ENCODE measurements at regions not wholly inside any gene's neighbourhood (a gene's known extent, or its start where the extent isn't known, plus 50 kb on each side); places are given as distances from the start of the nearest gene placed in this dataset.

DNA sequence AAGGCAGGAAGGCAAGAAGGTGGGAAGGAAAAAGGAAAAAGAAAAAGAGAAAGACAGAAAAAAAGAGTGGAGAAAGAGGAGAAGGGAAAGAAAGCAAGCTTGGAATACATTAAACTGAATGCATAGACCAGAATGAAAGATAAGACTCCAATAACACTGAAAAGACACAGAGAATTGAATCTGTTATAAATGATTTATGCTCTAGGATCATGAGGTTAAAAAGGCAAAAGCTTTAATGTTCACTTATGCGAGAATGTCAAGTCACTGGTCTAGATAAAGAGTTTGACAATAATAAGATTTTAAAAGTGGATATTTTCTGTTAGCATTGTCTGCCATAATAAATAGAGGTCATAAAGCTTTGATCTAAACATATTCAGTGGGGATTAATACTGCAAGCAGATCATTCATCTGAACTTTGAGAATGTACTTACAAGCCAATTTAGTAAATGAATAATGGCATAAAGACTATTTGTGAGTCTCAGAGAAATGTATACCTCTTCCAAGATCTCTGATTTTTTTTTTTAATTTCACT, 1069.2 kb upstream of the SLC39A10 start:
- CTCF ChIA-PET = no interaction called here
- no peaks in the 10 kb centered on the region for H3K9me3 ChIP-seq (ENCODE audit: control insufficient read depth, insufficient read depth, low read depth, low read length)
- POLR2A ChIA-PET = no interaction called here
- H3K27ac ChIP-seq (ENCODE audit: extremely low read depth, low read depth, low read length) = no peak overlapping the region
- no peaks in the 10 kb centered on the region for H3K4me1 ChIP-seq (ENCODE audit: control insufficient read depth, insufficient read depth, low read length)
- no peaks in the 10 kb centered on the region for H3K36me3 ChIP-seq (ENCODE audit: control insufficient read depth in 2 of 2, insufficient read depth in 1 of 2, low read length in 2 of 2)
- TF ChIP-seq ZNF610 (tag by site-specific recombination; IDR thresholded peaks at IDR 0.05; ENCODE audit: borderline replicate concordance) = no peak
- no peak for TF ChIP-seq ZNF132 (tag by site-specific recombination; IDR thresholded peaks at IDR 0.05; ENCODE audit: borderline replicate concordance)
- no peak for TF ChIP-seq ZNF404 (tag by site-specific recombination; IDR thresholded peaks at IDR 0.05)
- no peak for TF ChIP-seq WT1 (tag by site-specific recombination; IDR thresholded peaks at IDR 0.05)
- TF ChIP-seq, protein P1, sequence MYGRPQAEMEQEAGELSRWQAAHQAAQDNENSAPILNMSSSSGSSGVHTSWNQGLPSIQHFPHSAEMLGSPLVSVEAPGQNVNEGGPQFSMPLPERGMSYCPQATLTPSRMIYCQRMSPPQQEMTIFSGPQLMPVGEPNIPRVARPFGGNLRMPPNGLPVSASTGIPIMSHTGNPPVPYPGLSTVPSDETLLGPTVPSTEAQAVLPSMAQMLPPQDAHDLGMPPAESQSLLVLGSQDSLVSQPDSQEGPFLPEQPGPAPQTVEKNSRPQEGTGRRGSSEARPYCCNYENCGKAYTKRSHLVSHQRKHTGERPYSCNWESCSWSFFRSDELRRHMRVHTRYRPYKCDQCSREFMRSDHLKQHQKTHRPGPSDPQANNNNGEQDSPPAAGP (tag by site-specific recombination; IDR thresholded peaks at IDR 0.05) = no peak
- no peak for TF ChIP-seq ZNF707 (tag by site-specific recombination; IDR thresholded peaks at IDR 0.05)
- TF ChIP-seq ZNF341 (tag by site-specific recombination; IDR thresholded peaks at IDR 0.05; ENCODE audit: low read depth) = no peak
- no peak for TF ChIP-seq TRIM28 (IDR thresholded peaks at IDR 0.05; ENCODE audit: borderline replicate concordance, low read length)
- no peak overlapping the region for H3K4me3 ChIP-seq (ENCODE audit: low read depth, low read length)

DNA sequence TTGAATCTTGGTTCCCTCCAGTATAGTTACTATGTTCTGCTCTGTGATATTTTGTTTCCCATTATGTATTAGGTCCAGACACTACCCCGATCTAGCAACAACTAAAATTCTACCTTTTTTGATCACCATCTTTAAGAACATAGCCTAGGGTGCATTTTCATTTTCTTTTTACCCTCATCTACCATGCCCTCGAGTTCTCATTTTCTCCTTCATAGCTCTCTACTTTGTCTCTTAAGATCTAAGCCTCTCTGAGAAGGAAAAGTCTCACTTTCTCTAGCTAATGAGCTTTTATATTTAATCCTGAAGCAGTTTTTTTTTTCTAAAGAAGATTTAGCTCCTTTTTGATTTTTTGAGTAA, 1089.4 kb upstream of the SLC39A10 start:
- CTCF ChIA-PET = no interaction called here
- no peak overlapping the region for H3K4me3 ChIP-seq (ENCODE audit: low read depth, low read length)
- POLR2A ChIA-PET = no interaction called here
- H3K9me3 ChIP-seq (ENCODE audit: control insufficient read depth, insufficient read depth, low read depth, low read length) = no peaks in the 10 kb centered on the region
- TF ChIP-seq, protein P2, sequence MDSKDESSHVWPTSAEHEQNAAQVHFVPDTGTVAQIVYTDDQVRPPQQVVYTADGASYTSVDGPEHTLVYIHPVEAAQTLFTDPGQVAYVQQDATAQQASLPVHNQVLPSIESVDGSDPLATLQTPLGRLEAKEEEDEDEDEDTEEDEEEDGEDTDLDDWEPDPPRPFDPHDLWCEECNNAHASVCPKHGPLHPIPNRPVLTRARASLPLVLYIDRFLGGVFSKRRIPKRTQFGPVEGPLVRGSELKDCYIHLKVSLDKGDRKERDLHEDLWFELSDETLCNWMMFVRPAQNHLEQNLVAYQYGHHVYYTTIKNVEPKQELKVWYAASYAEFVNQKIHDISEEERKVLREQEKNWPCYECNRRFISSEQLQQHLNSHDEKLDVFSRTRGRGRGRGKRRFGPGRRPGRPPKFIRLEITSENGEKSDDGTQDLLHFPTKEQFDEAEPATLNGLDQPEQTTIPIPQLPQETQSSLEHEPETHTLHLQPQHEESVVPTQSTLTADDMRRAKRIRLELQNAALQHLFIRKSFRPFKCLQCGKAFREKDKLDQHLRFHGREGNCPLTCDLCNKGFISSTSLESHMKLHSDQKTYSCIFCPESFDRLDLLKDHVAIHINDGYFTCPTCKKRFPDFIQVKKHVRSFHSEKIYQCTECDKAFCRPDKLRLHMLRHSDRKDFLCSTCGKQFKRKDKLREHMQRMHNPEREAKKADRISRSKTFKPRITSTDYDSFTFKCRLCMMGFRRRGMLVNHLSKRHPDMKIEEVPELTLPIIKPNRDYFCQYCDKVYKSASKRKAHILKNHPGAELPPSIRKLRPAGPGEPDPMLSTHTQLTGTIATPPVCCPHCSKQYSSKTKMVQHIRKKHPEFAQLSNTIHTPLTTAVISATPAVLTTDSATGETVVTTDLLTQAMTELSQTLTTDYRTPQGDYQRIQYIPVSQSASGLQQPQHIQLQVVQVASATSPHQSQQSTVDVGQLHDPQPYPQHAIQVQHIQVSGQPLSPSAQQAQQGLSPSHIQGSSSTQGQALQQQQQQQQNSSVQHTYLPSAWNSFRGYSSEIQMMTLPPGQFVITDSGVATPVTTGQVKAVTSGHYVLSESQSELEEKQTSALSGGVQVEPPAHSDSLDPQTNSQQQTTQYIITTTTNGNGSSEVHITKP (tag by site-specific recombination; IDR thresholded peaks at IDR 0.05) = no peak
- TF ChIP-seq GLI2 (tag by site-specific recombination; IDR thresholded peaks at IDR 0.05; ENCODE audit: borderline replicate concordance, low read depth) (no peak), ZBTB1 (tag by site-specific recombination; IDR thresholded peaks at IDR 0.05) (no peak), ZBTB17 (tag by site-specific recombination; IDR thresholded peaks at IDR 0.05) (no peak), ZNF138 (tag by site-specific recombination; IDR thresholded peaks at IDR 0.05; ENCODE audit: borderline replicate concordance) (no peak)
- TF ChIP-seq, protein P3, sequence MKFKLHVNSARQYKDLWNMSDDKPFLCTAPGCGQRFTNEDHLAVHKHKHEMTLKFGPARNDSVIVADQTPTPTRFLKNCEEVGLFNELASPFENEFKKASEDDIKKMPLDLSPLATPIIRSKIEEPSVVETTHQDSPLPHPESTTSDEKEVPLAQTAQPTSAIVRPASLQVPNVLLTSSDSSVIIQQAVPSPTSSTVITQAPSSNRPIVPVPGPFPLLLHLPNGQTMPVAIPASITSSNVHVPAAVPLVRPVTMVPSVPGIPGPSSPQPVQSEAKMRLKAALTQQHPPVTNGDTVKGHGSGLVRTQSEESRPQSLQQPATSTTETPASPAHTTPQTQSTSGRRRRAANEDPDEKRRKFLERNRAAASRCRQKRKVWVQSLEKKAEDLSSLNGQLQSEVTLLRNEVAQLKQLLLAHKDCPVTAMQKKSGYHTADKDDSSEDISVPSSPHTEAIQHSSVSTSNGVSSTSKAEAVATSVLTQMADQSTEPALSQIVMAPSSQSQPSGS (tag by site-specific recombination; IDR thresholded peaks at IDR 0.05; ENCODE audit: low read depth) = no peak
- H3K4me1 ChIP-seq (ENCODE audit: control insufficient read depth, insufficient read depth, low read length) = no peaks in the 10 kb centered on the region
- no peak overlapping the region for H3K27ac ChIP-seq (ENCODE audit: extremely low read depth, low read depth, low read length)
- no peaks in the 10 kb centered on the region for H3K36me3 ChIP-seq (ENCODE audit: control insufficient read depth in 2 of 2, insufficient read depth in 1 of 2, low read length in 2 of 2)

DNA sequence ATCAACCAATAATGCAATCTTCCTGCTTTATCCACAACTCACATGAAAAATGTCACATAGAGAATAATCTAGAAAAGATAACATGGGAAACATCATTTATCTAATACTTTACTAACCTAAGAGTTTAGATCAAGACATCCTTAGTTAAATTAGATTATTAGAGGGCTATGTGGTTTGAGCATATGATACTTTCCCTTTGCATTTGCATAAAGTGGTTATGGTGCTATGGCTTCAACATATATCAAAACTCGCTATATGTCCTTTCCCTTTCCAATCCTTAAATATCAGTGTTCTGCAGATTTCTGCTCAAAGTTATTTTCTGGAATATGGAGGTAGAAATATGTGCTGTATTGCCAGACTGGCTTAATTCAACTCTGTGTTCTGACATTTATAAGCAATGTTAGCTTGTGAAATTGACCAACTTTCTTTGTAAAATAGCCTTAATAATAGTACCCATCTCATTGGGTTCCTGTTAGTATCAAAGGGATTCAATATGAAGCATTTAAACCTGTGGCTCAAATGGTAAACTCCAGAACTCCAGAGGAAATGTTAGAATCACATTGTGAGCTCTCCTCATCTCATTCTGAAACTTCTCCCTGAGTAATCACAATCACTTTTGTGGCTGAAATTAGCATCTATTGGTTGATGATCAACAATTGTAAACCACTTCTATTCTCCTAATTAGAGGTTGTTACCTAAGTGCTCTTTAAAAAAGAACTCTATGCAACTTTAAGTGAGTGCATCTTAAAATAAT, 1089.9 kb upstream of the SLC39A10 start:
- H3K4me1 ChIP-seq (ENCODE audit: control insufficient read depth, insufficient read depth, low read length) = no peaks in the 10 kb centered on the region
- no peaks in the 10 kb centered on the region for H3K36me3 ChIP-seq (ENCODE audit: control insufficient read depth in 2 of 2, insufficient read depth in 1 of 2, low read length in 2 of 2)
- no peak overlapping the region for H3K4me3 ChIP-seq (ENCODE audit: low read depth, low read length)
- CTCF ChIA-PET = interaction anchor here (0.6 kb wide), 1 partner anchor 1231 kb away, joined by 4 read pairs; no protein-coding TSS in a partner anchor
- POLR2A ChIA-PET = no interaction called here
- no peaks in the 10 kb centered on the region for H3K9me3 ChIP-seq (ENCODE audit: control insufficient read depth, insufficient read depth, low read depth, low read length)
- no peak overlapping the region for H3K27ac ChIP-seq (ENCODE audit: extremely low read depth, low read depth, low read length)
- no peak for TF ChIP-seq ZNF302 (tag by site-specific recombination; IDR thresholded peaks at IDR 0.05; ENCODE audit: low read depth)
- no peak for TF ChIP-seq ZEB2 (tag by site-specific recombination; IDR thresholded peaks at IDR 0.05)
- TF ChIP-seq, protein P4, sequence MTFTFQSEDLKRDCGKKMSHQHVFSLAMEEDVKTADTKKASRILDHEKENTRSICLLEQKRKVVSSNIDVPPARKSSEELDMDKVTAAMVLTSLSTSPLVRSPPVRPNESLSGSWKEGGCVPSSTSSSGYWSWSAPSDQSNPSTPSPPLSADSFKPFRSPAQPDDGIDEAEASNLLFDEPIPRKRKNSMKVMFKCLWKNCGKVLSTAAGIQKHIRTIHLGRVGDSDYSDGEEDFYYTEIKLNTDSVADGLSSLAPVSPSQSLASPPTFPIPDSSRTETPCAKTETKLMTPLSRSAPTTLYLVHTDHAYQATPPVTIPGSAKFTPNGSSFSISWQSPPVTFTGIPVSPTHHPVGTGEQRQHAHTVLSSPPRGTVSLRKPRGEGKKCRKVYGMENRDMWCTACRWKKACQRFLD (tag by site-specific recombination; IDR thresholded peaks at IDR 0.05) = no peak
- TF ChIP-seq HOXC10 (CRISPR knock-in tag; IDR thresholded peaks at IDR 0.05) = no peak
